ENCODE measurements at regions not wholly inside any gene's neighbourhood (a gene's known extent, or its start where the extent isn't known, plus 50 kb on each side); places are given as distances from the start of the nearest gene placed in this dataset.

- TF ChIP-seq, protein P1, sequence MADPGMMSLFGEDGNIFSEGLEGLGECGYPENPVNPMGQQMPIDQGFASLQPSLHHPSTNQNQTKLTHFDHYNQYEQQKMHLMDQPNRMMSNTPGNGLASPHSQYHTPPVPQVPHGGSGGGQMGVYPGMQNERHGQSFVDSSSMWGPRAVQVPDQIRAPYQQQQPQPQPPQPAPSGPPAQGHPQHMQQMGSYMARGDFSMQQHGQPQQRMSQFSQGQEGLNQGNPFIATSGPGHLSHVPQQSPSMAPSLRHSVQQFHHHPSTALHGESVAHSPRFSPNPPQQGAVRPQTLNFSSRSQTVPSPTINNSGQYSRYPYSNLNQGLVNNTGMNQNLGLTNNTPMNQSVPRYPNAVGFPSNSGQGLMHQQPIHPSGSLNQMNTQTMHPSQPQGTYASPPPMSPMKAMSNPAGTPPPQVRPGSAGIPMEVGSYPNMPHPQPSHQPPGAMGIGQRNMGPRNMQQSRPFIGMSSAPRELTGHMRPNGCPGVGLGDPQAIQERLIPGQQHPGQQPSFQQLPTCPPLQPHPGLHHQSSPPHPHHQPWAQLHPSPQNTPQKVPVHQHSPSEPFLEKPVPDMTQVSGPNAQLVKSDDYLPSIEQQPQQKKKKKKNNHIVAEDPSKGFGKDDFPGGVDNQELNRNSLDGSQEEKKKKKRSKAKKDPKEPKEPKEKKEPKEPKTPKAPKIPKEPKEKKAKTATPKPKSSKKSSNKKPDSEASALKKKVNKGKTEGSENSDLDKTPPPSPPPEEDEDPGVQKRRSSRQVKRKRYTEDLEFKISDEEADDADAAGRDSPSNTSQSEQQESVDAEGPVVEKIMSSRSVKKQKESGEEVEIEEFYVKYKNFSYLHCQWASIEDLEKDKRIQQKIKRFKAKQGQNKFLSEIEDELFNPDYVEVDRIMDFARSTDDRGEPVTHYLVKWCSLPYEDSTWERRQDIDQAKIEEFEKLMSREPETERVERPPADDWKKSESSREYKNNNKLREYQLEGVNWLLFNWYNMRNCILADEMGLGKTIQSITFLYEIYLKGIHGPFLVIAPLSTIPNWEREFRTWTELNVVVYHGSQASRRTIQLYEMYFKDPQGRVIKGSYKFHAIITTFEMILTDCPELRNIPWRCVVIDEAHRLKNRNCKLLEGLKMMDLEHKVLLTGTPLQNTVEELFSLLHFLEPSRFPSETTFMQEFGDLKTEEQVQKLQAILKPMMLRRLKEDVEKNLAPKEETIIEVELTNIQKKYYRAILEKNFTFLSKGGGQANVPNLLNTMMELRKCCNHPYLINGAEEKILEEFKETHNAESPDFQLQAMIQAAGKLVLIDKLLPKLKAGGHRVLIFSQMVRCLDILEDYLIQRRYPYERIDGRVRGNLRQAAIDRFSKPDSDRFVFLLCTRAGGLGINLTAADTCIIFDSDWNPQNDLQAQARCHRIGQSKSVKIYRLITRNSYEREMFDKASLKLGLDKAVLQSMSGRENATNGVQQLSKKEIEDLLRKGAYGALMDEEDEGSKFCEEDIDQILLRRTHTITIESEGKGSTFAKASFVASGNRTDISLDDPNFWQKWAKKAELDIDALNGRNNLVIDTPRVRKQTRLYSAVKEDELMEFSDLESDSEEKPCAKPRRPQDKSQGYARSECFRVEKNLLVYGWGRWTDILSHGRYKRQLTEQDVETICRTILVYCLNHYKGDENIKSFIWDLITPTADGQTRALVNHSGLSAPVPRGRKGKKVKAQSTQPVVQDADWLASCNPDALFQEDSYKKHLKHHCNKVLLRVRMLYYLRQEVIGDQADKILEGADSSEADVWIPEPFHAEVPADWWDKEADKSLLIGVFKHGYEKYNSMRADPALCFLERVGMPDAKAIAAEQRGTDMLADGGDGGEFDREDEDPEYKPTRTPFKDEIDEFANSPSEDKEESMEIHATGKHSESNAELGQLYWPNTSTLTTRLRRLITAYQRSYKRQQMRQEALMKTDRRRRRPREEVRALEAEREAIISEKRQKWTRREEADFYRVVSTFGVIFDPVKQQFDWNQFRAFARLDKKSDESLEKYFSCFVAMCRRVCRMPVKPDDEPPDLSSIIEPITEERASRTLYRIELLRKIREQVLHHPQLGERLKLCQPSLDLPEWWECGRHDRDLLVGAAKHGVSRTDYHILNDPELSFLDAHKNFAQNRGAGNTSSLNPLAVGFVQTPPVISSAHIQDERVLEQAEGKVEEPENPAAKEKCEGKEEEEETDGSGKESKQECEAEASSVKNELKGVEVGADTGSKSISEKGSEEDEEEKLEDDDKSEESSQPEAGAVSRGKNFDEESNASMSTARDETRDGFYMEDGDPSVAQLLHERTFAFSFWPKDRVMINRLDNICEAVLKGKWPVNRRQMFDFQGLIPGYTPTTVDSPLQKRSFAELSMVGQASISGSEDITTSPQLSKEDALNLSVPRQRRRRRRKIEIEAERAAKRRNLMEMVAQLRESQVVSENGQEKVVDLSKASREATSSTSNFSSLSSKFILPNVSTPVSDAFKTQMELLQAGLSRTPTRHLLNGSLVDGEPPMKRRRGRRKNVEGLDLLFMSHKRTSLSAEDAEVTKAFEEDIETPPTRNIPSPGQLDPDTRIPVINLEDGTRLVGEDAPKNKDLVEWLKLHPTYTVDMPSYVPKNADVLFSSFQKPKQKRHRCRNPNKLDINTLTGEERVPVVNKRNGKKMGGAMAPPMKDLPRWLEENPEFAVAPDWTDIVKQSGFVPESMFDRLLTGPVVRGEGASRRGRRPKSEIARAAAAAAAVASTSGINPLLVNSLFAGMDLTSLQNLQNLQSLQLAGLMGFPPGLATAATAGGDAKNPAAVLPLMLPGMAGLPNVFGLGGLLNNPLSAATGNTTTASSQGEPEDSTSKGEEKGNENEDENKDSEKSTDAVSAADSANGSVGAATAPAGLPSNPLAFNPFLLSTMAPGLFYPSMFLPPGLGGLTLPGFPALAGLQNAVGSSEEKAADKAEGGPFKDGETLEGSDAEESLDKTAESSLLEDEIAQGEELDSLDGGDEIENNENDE (IDR thresholded peaks at IDR 0.05; ENCODE audit: insufficient replicate concordance, low read length): no peak
- TF ChIP-seq SUZ12 (IDR thresholded peaks at IDR 0.05; ENCODE audit: low read length) (no peak), RFX5 (IDR thresholded peaks at IDR 0.05; ENCODE audit: borderline replicate concordance, low read depth, low read length) (no peak)
These were observed 151.1 kb upstream of the B3GAT2 start (continued) for GRCh38 chr6:71107911-71108420.
